AG04450 (cell line): ENCODE measurements at regions not wholly inside any gene's neighbourhood (a gene's known extent, or its start where the extent isn't known, plus 50 kb on each side); places are given as distances from the start of the nearest gene placed in this dataset.

Source experiments
- CTCF ChIA-PET: fragments of 300-600, 350-600 bp; formaldehyde crosslinking; extraction: SDS; loops from one replicate; lab custom pipeline; 2022; ENCODE audit warnings: antibody characterized with exemption, inconsistent platforms; lab: Charles Lee
- POLR2A ChIA-PET: fragments of 350-600 bp; formaldehyde crosslinking; extraction: SDS; loops from one replicate; lab custom pipeline; 2021; ENCODE audit warnings: antibody characterized with exemption, inconsistent platforms; lab: Yijun Ruan, JAX
- DNase-seq: peaks from one replicate; pipeline ENCODE4 v3.0.0-alpha.2; 2011; ENCODE audit warnings: low read depth, low spot score
- H3K27ac ChIP-seq: one replicate; pipeline ENCODE4 v1.5.1; 2012; ENCODE audit warnings: low read depth, low read length, control low read depth
- H3K27me3 ChIP-seq: one replicate; pipeline ENCODE4 v1.6.0; 2012; ENCODE audit warnings: low read length; ENCODE audit not compliant: control insufficient read depth, insufficient read depth
- H3K4me3 ChIP-seq: 2 replicates; pipeline ENCODE4 v1.5.1; 2011; ENCODE audit warnings: mild to moderate bottlenecking, low read depth, low read length, control low read depth
- H3K9me3 ChIP-seq: 2 replicates; pipeline ENCODE4 v1.5.1; 2012; ENCODE audit warnings: low read length; ENCODE audit not compliant: control insufficient read depth, insufficient read depth
- TF ChIP-seq, protein P1 (sequence below): IDR thresholded peaks from 2 replicates; pipeline ENCODE4 v1.5.1; 2011; ENCODE audit warnings: low read depth, low read length, control low read depth, inconsistent platforms

DNA sequence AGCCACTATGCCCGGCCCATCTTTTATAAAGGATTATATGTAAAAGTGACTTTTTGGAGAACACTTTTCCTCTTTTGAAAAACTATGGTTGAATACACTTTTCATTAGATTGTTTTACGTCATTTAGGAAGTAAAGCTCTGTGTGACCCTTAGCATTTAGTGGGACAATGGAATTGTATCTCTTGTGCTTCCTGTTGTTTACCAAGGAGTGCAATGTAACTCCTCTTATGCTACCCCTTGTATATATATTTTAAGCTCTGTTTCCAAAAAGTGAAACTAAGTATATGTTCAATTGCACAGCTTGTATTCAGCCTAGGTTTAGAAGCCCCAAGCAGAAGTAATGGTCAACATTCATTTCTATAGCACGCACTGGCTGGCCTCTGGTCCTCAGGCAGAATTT lies 183.1 kb upstream of the CITED2 start:
- TF ChIP-seq, protein P1, sequence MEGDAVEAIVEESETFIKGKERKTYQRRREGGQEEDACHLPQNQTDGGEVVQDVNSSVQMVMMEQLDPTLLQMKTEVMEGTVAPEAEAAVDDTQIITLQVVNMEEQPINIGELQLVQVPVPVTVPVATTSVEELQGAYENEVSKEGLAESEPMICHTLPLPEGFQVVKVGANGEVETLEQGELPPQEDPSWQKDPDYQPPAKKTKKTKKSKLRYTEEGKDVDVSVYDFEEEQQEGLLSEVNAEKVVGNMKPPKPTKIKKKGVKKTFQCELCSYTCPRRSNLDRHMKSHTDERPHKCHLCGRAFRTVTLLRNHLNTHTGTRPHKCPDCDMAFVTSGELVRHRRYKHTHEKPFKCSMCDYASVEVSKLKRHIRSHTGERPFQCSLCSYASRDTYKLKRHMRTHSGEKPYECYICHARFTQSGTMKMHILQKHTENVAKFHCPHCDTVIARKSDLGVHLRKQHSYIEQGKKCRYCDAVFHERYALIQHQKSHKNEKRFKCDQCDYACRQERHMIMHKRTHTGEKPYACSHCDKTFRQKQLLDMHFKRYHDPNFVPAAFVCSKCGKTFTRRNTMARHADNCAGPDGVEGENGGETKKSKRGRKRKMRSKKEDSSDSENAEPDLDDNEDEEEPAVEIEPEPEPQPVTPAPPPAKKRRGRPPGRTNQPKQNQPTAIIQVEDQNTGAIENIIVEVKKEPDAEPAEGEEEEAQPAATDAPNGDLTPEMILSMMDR = no peak
- Histone ChIP-seq H3K27ac (no peak overlapping the region), H3K27me3 (no peaks in the 10 kb centered on the region), H3K4me3 (no peak overlapping the region), H3K9me3 (no peaks in the 10 kb centered on the region)
- ChIA-PET POLR2A (no interaction called here), CTCF (no interaction called here)
- no peak for DNase-seq

DNA sequence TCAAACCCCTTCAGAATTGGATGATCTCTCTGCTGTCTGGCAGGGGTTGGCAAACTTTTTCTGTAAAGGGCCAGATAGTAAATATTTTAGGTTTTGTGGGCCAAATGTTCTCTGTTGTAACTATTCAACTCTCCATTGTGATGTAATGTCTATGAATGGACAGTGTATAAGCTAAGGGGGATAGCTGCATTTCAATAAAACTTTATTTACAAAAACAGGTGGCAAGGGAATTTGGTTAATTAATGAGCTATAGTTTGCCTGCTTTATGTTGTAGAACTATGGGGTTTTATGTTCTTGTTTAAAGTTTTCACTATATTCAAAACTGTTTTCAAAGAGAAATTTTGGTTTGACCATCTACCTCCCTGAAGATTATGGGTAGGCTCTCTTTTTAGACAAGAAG lies 182.1 kb upstream of the CITED2 start:
- no peaks in the 10 kb centered on the region for H3K27me3 ChIP-seq
- H3K9me3 ChIP-seq = no peaks in the 10 kb centered on the region
- no peak overlapping the region for H3K4me3 ChIP-seq
- no peak overlapping the region for H3K27ac ChIP-seq
- TF ChIP-seq, protein P1 = no peak
- POLR2A ChIA-PET = no interaction called here
- CTCF ChIA-PET = interaction anchor here (0.6 kb wide), 1 partner anchor 245 kb away, joined by 5 read pairs; no protein-coding TSS in a partner anchor
- DNase-seq = no peak

DNA sequence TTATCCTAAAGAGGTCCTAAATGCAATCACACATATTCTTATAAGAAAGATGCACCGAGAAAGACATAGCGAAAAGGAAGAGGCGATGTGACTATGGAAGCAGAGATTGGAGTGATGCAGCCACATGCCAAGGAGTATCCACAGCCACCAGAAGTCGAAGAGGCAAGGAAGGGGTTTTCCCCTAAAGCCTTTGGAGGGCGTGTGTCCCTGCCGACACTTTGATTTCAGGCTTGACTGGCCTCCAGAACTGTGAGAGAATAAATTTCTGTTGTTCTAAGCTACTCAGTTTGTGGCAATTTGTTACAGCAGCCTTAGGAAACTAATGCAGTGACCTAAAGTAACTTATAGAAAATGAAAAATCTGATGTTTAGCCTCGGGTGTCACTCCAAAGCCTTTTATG lies 179.5 kb upstream of the CITED2 start:
- ChIA-PET CTCF (no interaction called here), POLR2A (no interaction called here)
- Histone ChIP-seq H3K27ac (no peak overlapping the region), H3K4me3 (no peak overlapping the region), H3K27me3 (no peaks in the 10 kb centered on the region), H3K9me3 (no peaks in the 10 kb centered on the region)
- no peak for DNase-seq
- TF ChIP-seq, protein P1 = no peak

DNA sequence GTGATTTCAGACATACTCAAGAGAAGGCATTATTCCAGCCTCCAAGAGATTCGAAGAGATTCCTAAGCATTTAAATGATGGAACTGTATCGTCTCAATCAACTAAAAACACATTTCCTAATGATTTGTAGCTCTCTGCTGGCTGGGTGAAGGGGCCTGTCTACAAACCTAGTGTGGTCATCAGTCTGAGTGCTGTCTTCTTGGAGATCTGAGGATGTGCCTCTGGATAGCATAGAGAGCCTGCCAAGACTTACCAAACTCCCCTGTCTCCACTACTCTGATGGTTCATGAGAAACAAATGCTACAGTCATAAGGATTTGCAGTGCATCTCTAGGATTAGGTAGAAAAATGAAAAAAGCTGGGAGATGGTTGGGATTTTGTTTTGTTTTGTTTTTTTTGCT lies 176.9 kb upstream of the CITED2 start:
- no peaks in the 10 kb centered on the region for H3K27me3 ChIP-seq
- H3K4me3 ChIP-seq = no peak overlapping the region
- H3K27ac ChIP-seq = no peak overlapping the region
- CTCF ChIA-PET = interaction anchor here (0.6 kb wide), 1 partner anchor 65 kb away, joined by 3 read pairs; no protein-coding TSS in a partner anchor
- POLR2A ChIA-PET = no interaction called here
- no peaks in the 10 kb centered on the region for H3K9me3 ChIP-seq
- TF ChIP-seq, protein P1 = no peak
- DNase-seq = no peak

DNA sequence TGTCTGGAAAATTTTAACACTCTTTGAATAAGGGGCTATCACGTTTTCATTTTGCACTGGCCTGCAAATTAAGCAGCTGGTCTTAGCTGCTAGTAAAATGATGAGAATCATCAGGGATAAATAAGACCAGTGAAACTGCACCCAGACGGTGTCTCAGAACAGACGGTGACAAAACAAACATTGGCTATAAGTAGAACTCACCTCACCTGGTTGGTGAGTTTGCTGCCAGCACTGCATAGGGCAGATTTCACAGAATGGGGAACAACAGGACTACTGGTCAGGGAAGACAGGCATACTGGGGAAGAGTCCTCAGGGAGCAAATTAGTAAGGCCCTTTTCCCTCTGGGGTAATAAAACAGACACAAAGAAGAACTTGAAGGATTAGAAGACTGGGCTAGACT lies 175.9 kb upstream of the CITED2 start:
- ChIA-PET POLR2A (no interaction called here), CTCF (no interaction called here)
- TF ChIP-seq, protein P1 = no peak
- Histone ChIP-seq H3K27ac (no peak overlapping the region), H3K9me3 (no peaks in the 10 kb centered on the region), H3K4me3 (no peak overlapping the region), H3K27me3 (no peaks in the 10 kb centered on the region)
- DNase-seq = no peak
